Stimulated activated CD8-positive, alpha-beta memory T cell treated with anti-CD3 and anti-CD28 coated beads, Interleukin-4, amount 100 ng/mL, for 48 hours (primary cell): ENCODE measurements at regions not wholly inside any gene's neighbourhood (a gene's known extent, or its start where the extent isn't known, plus 50 kb on each side); places are given as distances from the start of the nearest gene placed in this dataset.

Experiments used
- DNase-seq: peaks from one replicate; pipeline ENCODE4 v3.0.0-alpha.2; 2020

GRCh38 chr1:108082738-108083562, 117.2 kb downstream of the SLC25A24 start:
- DNase-seq: no peak

- no peak for DNase-seq
Observed at GRCh38 chr1:108082001-108082400, 117.0 kb upstream of the VAV3 start.

- peak; percentile 56 for DNase-seq
Observed at GRCh38 chr1:108080448-108080847, 115.5 kb upstream of the VAV3 start.

- DNase-seq: peak; percentile 53
Observed at GRCh38 chr1:108079440-108080025, 114.6 kb upstream of the VAV3 start.

- DNase-seq: no peak
Observed at GRCh38 chr1:108077991-108078390, 113.0 kb upstream of the VAV3 start.

GRCh38 chr1:108075055-108075454, 110.1 kb upstream of the VAV3 start:
- no peak for DNase-seq

- DNase-seq: no peak
Observed at GRCh38 chr1:108072776-108073175, 107.8 kb upstream of the VAV3 start.

- DNase-seq: no peak
Observed at GRCh38 chr1:108072212-108072611, 107.2 kb upstream of the VAV3 start.

GRCh38 chr1:108071601-108072000, 106.6 kb upstream of the VAV3 start:
- no peak for DNase-seq

- DNase-seq: no peak
Observed at GRCh38 chr1:108070662-108071061, 105.7 kb upstream of the VAV3 start.

- DNase-seq: no peak
Observed at GRCh38 chr1:108067884-108068540, 103.0 kb upstream of the VAV3 start.

GRCh38 chr1:108066808-108067207, 101.8 kb upstream of the VAV3 start:
- DNase-seq: no peak

- DNase-seq: no peak
Observed at GRCh38 chr1:108064255-108064654, 99.3 kb upstream of the VAV3 start.

GRCh38 chr1:108063703-108064102, 98.7 kb upstream of the VAV3 start:
- no peak for DNase-seq

GRCh38 chr1:108059945-108060344, 95.0 kb upstream of the VAV3 start:
- DNase-seq: no peak

GRCh38 chr1:108057541-108057940, 92.6 kb upstream of the VAV3 start:
- DNase-seq: no peak

- no peak for DNase-seq
Observed at GRCh38 chr1:108056436-108056990, 91.5 kb upstream of the VAV3 start.

GRCh38 chr1:108055387-108055786, 90.4 kb upstream of the VAV3 start:
- no peak for DNase-seq

GRCh38 chr1:108054396-108054795, 89.4 kb upstream of the VAV3 start:
- DNase-seq: no peak

- no peak for DNase-seq
Observed at GRCh38 chr1:108053270-108054013, 88.5 kb upstream of the VAV3 start.

GRCh38 chr1:108051631-108052377, 86.8 kb upstream of the VAV3 start:
- no peak for DNase-seq

GRCh38 chr1:108050911-108051629, 86.1 kb upstream of the VAV3 start:
- no peak for DNase-seq
